Stimulated activated CD4-positive, alpha-beta T cell treated with anti-CD3 and anti-CD28 coated beads, Interleukin-15, amount 100 ng/mL, for 1 hour (primary cell): ENCODE measurements at regions not wholly inside any gene's neighbourhood (a gene's known extent, or its start where the extent isn't known, plus 50 kb on each side); places are given as distances from the start of the nearest gene placed in this dataset.

Experiments
- DNase-seq, 2 donors: peaks; one replicate each; pipeline ENCODE4 v3.0.0-alpha.2; 2020; ENCODE audit warnings: low read depth in 1 of 2, low spot score in 1 of 2

DNA sequence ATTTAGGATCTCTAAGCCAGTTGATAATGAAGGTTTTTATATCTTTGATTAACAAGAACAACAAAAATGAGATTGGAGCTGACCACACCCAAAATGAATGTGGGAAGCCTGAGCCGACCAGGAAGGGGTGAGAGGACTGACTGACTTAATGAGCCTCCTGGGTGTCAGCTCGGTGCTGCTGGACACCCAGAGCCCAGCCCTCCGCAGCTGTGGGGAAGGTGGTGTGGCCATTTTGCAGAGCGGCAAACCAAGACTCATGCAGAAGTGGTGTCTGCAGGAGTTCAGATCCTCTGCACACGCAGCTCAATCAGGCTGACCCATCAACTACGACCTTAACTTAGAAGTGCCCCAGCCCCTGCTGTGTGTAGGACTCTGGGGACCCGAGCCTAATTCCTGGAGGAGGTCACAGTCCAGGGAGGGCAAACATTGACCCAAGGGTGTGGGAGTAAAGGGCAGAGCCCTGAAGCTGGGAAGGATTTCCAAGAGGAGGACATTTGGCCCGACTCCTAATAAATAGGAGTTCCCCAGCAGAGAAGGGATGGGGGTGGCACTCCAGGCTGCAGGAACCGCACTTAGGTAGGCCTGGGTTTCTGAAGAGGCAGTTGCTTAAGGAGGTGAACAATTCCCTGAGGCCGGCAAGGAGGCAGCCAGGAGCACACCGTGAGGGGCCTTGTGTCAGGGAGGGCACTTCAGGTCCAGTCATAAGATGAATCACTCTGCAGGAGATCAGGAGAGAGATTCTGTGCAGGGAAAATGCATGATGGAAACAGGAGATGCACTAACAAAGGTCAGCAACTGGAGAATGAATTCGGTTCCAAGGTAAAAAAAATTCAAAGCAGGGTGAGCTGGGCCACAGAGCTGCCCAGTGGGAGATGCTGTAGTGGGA lies 197.1 kb upstream of the TPM1 start:
- DNase-seq: no peak

DNA sequence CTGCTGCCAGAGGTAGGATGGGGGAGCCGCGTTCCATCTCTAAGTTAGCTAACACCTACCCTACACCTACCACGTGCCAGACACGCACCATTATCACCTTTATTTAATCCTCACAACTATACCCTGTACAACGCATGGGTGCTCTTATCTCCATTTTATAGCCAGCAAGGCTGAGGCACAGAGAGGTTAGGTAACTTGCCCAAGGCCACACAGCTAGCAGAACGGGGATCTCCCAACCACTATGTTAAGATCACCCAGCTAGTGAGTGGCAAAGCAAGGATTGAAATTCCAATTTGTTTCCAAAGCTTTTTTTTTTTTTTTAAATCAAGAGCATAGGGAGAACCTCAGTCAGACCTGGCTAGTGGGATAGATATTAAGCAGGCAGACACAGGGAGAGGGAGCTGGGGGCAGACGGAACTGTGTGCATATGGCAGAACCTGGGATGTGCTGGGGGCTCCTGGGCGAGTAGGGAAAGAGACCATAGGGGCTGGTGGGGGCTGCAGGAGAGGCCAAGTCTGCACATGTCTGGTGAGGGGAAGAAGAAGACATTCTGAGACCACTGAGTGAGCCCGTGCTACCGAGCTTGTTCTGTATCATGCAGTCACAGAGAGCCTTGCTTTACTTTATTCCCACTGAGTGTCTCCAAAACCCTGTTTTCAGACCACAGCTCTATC lies 196.3 kb upstream of the TPM1 start:
- no peak for DNase-seq

DNA sequence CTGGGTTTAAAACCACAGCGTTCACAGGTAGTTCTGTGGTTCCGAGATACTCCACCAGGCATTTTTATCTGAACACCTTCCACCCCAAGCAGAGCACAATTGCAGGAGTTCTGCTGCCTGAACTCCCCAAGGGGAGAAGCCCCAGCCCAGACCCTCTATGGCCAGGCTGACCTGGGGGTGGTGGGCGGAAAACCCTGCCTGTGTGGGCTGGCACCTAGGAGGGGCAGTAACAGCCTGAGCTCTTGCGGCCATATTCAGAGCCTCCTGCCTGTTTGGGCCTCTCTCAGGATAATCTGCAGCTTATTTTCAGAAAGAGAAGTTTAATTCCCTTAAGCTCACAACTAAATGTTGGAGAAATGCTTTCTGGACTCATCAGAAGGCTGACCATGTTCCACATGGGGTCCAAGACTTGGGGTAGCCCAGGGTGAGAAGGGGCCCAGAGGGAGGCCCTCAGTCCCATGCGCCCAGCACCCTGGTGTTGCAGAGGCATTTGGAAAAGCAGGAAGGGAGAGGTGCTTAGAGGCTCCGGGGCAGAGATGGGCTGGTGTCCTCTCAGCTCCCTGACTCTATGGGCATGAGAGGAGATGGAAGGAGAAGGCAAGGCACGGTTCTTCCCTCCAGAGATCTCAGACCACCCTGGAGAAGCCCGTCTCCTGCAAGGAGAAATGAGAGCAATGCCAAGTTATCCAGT lies 195.6 kb upstream of the TPM1 start:
- DNase-seq: no peak

DNA sequence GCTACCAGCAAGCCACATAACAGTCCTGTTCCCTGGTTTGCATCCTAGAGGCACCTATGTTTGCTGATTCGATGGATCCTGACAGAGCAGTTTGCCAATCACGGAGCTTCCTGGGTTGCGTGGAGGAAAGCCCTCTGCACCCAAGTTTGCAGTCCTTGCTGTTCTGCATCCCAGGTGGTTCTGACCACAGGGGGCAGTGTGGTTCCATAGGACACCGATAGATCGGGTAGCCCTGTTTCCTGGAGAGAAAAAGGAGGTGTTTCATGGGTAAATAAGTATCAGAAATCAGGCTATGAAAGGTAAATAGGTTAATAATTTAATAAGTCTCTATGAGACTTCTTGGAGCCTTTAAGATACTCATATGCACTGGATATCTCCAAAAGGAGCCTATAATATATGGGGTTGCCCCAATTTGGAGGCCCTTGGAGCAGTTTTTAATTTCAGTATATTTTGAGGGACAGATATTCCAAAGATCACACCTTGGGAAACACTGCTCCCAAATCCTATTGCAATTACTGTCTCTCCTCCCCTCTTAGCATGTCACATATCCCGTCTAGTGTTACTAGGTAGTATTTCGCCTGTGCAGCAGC lies 194.6 kb upstream of the TPM1 start:
- peak in 1 of 2 donors; percentile 6 for DNase-seq

DNA sequence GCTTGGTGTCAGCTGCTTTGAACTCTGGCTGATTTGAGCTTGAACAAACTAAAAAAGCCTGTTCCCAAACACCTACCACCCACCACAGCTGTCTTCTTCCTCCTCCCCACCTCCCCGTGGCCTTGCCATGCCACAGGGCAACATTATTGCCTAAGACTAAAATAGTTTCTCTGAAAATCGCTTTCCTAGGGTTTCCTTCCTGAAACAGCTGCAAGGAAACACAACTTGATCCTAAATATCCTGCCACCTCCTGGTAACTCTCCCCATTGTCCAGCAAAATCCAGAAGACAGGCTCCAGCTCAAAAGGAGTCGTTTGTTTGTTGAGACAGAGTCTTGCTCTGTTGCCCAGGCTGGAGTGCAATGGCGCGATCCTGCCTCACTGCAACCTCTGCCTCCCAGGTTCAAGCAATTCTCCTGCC lies 193.9 kb upstream of the TPM1 start:
- DNase-seq: no peak

DNA sequence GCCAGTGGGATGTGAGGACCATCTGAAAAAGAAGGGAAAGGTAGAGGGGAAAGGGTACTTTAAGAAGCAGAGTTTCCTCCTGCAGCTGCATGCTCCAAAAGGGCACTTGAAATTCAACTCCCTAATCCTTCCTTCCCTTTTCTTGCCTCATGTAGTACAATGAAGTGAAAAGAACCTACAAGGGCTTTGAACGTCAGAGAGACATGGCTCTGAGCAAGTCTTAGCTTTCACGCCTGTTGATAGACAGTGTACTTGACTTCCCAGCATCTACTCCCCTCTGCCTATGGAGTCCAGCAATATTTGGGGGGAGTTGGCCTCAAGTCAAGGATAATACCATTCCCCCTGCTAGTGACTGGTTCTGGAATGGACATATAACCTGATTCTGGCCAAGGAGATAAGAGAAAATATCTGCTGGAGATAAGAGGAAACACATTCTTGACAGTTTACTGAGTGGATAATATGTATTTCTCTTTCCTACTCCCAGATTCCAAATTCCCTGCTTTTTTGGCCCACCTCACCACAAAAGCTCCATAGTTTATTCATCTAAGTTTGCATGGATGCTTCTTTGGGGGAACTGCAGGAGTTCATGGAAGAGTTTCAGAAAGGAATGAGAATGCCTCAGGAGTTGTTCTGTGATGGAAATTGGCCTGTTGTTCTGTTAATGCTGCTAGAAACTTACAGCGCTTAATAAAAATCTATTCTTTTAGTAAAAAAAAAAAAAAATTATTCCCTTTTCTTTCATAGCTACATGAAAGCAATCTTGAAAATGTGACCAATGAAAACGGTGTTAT lies 193.0 kb upstream of the TPM1 start:
- DNase-seq: no peak

DNA sequence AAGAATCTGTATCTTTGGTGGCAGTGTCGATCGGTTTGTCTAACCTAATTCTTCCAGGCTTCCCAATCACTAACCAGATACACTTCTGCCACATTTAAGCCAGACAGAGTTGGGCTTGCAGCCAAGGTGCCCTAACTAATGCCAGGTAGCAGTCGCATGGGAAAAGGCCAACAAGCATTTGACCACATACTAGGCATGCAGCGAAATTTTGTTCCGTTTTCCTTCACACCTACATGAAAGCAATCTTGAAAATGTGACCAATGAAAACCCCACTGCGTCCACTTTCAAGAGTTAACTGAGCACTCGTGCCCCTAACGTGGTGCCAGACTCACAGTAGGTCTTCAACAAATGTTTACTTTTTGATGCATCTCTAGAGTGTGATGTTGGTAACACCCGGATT lies 192.2 kb upstream of the TPM1 start:
- DNase-seq: no peak

DNA sequence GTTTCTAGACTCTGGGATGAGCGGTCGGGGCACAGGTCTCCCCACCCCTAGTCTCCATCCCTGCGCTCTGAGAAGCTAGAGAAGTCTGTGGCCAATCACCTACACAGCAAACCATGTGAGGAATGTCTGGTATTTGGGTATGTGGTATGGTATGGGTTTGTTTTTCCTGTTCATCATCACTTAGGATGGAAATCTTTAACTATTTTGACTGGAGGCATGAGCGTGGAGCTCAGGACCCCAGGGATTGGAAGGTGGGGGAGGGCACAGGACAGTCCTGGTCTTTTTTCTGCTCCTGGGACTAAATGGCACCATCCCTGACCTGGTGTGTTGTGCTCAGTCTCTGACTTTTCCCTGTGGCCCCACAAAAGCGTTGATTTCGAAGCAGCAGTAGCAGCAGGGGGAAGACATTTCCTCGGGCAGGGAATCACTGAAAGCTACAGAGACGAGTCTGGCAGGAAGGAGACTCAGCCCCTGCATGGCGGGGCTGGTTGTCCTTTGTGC lies 191.7 kb upstream of the TPM1 start:
- no peak for DNase-seq

DNA sequence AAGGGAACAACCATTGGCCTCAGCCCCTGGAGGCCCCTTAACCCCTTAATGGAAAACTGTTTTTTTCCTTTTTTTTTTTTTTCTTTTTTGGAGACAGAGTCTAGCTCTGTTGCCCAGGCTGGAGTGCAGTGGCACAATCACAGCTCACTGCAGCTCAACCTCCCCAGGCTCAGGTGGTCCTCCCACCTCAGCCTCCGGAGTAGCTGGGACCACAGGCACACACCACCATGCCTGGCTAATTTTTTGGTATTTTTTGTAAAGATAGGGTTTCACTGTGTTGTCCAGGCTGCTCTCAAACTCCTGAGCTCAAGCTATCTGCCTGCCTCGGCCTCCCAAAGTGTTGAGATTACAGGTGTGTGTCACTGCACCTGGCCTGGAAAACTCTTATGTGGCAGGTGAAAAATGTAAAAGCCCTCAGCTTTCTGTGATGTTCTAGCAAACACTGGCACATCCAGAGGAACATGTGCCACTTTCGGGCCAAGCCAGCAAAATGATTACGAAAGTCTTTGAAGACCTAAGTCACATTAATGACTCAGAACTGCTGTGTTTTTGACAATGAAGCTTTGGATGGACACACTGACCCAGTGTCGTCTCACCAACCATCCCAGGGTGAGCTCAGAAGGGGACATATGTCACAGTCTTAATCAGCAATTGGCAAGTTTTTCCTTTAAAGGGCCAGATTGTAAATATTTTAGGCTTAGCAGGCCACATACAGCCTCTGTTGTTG lies 189.3 kb upstream of the TPM1 start:
- no peak for DNase-seq

DNA sequence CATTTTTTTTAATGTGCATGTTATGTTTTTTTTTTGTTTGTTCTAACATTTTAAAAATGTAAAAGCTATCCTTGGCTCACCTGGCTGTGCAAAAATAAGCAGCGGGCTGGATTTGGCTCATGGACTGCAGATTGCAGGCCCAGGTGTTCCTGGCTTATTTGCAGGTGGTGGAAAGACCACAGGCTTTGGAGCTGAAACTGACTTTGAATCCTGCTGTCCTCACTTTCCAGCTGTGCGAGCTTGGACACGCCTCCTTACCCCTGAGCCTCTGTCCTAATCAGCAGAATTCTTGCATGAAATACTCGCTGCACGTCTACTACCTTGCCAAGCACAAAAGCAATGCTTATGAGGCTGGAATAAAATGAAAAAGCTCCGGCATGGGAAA lies 188.7 kb upstream of the TPM1 start:
- DNase-seq: no peak

DNA sequence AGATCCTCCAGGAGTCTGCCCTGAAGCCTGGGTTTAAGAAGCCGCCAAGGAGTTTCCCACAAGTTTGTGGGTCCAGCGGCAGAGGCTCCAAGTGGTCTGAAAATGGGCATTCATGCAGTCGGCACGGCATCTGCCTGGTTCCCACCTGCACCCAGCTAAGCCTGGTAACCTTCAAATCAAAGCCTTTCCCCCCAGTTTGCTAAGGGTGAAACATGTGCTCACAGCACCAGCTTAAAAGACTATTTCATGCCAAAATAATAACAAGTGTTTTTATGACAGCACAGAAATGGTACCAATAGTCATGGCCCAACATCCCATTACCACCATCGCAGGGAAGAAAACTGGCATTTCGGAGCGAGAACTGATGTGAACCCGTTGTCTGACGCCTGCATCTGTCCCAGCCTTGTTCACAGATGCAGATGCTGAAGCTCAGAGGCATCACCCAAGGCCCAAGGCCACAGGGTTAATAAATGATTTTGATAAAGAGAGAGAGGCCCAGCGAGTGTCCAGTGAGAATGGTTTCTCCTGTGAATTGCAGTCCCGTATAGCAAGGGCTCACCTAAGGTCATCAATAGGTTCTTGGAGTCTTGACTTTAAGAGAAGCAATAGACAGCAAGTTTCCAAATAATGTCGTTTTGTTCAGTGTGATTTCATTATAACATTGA lies 188.0 kb upstream of the TPM1 start:
- no peak for DNase-seq

DNA sequence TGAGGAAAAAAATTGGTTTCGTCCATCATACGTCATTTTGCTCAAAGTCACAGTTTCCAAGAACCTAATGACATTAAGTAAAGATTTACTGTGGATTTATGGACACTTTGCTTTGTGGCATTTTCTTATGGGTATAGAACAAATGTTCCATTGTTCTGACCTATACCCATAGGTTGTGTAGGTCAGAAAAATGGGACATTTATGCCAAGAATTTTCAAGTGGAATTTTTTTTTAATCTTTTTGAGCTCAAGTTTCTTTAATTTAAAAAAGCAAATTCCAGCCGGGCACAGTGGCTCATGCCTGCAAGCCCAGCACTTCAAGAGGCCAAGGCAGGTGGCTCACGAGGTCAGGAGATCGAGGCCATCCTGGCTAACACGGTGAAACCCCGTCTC lies 187.5 kb upstream of the TPM1 start:
- no peak for DNase-seq

DNA sequence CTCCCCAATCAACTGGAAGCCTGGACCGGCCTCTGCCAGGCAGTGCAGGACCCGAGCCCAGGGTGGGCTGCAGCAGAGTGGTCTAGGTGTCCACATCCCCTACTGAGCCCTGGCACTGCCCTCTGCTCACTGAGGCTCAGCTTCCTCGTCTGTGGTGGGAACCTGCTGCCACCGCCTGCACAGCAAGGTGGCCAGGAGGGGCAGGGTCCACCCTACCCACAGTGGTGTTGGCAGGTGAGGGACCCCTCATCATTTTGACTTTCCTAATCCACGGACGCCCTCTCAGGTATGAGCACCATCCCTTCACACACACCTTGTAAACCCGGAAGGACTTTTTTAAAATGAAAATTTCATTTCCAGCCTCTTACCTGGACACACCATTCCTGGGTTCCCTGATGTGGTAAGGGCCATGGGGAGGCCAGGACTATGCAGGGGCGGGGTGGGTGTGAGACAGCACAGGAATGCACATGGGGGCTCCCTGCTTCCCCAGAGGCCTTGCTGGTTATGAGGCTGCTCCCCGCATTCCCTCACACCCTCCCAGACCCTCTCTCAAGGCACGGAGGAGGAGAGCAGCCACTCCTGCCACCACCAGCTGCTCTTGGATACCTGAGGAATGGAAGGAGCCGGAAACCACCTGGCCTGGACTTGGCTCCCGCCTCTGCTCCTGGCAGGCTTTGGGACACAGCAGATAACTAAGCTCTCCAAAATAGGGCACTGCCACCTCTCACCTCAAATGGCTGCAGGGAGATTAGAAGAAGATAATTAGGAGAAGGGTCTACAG lies 185.9 kb upstream of the TPM1 start:
- no peak for DNase-seq

DNA sequence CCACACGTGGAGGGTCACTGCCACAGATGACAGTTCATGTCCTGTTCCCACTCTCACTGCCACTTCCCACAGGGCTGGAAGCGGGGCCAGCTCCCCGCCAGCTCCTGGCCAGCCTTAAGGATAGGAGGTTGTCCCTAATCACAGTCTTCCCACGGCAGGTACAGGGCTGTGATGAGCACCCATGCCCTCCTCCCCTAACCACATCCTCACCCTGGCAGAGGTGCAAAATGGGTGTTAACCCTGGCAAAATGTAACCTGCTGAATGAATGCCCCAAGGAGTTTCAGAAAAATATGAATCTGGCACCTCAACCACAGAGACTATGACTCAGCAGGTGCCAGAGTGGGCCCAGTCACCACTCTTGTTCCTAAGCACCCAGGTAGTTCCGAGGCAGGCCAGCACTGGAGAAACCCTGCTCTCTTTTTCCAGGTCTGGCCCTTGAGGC lies 185.1 kb upstream of the TPM1 start:
- no peak for DNase-seq

DNA sequence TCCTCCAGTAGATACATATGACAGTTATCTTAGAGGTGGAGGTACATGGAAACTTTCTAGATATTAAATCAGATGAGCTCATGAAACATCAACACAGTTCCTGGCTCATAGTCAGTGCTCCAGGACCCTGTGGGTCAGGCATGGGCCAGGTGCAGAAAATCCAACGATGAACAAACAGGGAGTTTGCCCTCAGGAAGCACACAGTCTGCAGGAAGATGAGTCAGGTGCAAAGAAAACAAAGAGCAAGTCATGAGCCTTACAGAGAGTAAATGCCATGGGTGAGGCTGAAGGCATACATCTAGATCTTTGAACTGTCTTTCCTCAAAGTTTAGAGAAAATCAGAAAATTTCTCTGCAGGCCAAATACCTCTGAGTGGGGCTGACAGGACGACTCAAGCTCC lies 184.2 kb upstream of the TPM1 start:
- DNase-seq: no peak

DNA sequence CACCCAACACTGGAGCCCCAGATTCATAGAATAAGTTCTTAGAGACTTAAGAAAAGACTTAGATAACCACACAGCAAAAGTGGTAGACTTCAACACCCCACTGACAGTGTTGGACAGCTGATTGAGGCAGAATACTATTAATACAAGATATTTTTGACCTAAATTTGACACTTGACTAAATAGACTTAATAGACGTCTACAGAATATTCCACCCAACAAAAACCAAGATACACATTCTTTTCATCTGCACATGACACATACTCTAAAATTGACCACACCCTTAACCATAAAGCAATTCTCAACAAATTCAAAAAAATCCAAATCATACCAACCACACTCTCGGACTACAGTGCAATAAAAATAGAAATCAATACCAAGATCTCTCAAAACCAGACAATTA lies 179.8 kb upstream of the TPM1 start:
- DNase-seq: no peak

DNA sequence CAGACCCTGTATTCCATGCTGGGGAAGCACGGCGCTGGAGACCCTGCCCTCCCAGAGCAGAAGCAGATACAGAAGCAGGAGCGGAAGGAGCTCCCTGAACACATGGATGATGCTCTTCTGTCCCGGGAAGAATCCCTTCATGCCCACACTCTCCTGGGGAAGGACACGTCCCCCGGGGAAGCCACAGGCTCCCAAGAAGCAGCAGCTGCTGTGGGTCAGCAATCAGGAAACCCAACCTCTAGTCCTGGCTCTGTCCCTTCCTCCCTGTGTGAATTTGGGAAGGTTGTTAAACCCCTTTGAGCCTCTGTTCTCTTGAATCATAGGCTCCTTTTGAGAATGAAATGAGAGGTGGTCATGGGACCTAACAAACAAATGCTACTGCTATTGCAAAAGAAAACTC lies 176.2 kb upstream of the TPM1 start:
- DNase-seq: no peak

DNA sequence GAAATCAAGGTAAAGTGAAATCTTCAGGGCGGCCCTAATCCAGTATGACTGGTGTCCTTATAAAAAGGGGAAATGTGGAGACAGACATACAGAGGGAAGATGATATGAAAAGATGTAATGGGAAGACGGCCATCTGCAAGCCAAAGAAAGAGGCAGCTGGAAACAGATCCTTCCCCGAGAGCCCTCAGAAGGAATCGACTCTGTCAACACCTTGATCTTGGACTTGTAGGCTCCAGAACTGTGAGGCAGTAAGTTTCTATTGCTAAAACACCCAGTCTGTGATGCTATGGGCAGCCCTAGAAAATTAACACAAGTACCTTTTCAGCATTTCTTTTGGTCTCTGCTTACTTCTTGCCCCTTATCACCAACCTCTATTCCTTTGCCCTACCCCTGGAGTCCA lies 174.7 kb upstream of the TPM1 start:
- no peak for DNase-seq

DNA sequence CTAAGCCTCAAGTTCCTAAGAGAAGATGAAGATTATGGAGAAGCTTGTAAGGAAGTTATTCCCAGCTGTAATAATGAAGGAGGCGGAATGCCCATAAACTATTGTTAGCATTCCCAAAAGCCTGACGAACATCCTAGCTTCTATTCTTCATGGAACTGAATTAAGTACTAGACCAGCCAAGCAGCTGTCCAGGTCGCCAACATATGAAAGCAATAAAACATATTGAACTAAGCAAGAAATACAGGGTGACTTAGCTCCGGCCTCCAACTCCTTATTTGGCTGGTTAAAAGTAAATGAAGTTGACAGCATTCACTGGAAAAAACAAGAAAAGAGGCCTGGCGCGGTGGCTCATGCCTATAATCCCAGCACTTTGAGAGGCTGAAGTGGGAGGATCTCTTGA lies 174.0 kb upstream of the TPM1 start:
- no peak for DNase-seq
